CD4-positive, alpha-beta T cell (primary cell): ENCODE measurements at regions not wholly inside any gene's neighbourhood (a gene's known extent, or its start where the extent isn't known, plus 50 kb on each side); places are given as distances from the start of the nearest gene placed in this dataset.

Experiments
- ATAC-seq: fragments of 200-7000 bp; cut with Tn5 transposase; one replicate; pipeline ENCODE4 v1.10.0; 2022; ENCODE audit warnings: mild to moderate bottlenecking; ENCODE audit not compliant: poor library complexity
- CTCF ChIA-PET: fragments of 350-600 bp; sonication (Branson Sonifier 250); formaldehyde crosslinking; loops from one replicate; lab custom pipeline; 2021; ENCODE audit warnings: antibody characterized with exemption, inconsistent platforms; lab: Charles Lee
- POLR2A ChIA-PET: fragments of 350-600 bp; sonication (Branson Sonifier 250); formaldehyde crosslinking; loops from one replicate; lab custom pipeline; 2021; ENCODE audit warnings: antibody characterized with exemption, inconsistent platforms; lab: Charles Lee
- DNase-seq, 14 experiments: peaks; one replicate each; pipeline ENCODE4 v3.0.0-alpha.2; 2013 to 2020; ENCODE audit warnings: mixed read lengths in 2 of 14
- H3K27ac ChIP-seq, 2 donors: one replicate each; pipeline versions ENCODE4 v1.5.1 to v1.7.0; 2013; ENCODE audit warnings: low read length in 2 of 2, low read depth in 1 of 2, mild to moderate bottlenecking in 1 of 2
- H3K27me3 ChIP-seq, 2 experiments: 1 replicate in 1 of 2; 2 replicates in 1 of 2; pipeline versions ENCODE4 v1.6.1 to v1.7.0; 2013; ENCODE audit warnings: low read length in 2 of 2, control low read depth in 1 of 2, mild to moderate bottlenecking in 1 of 2, moderate library complexity in 1 of 2; ENCODE audit not compliant: insufficient read depth in 2 of 2, control insufficient read depth in 1 of 2
- H3K36me3 ChIP-seq: one replicate; pipeline ENCODE4 v1.6.1; 2013; ENCODE audit warnings: low read length, control low read depth; ENCODE audit not compliant: insufficient read depth
- H3K4me1 ChIP-seq: one replicate; pipeline ENCODE4 v1.6.1; 2013; ENCODE audit warnings: low read length, control low read depth; ENCODE audit not compliant: insufficient read depth
- H3K4me3 ChIP-seq: one replicate; pipeline ENCODE4 v1.5.1; 2013; ENCODE audit warnings: mild to moderate bottlenecking, low read length, moderate library complexity
- H3K9me3 ChIP-seq, 2 experiments: 1 replicate in 1 of 2; 2 replicates in 1 of 2; pipeline versions ENCODE4 v1.6.1 to v1.7.0; 2013; ENCODE audit warnings: low read length in 2 of 2, mild to moderate bottlenecking in 2 of 2, control low read depth in 1 of 2, moderate library complexity in 1 of 2; ENCODE audit not compliant: control insufficient read depth in 1 of 2, insufficient read depth in 1 of 2
- H3K27ac Mint-ChIP-seq: one replicate; pipeline ENCODE4 v1.8.0; 2020; ENCODE audit warnings: mixed read lengths
- H3K27me3 Mint-ChIP-seq: one replicate; pipeline ENCODE4 v1.8.0; 2021; ENCODE audit warnings: mixed read lengths
- H3K36me3 Mint-ChIP-seq: one replicate; pipeline ENCODE4 v1.8.0; 2021; ENCODE audit warnings: low read depth, mixed read lengths
- H3K4me1 Mint-ChIP-seq: one replicate; pipeline ENCODE4 v1.8.0; 2021; ENCODE audit warnings: low read depth, mixed read lengths
- H3K4me3 Mint-ChIP-seq: one replicate; pipeline ENCODE4 v1.8.0; 2020; ENCODE audit warnings: mild to moderate bottlenecking, mixed read lengths
- H3K9me3 Mint-ChIP-seq: one replicate; pipeline ENCODE4 v1.8.0; 2020; ENCODE audit warnings: mixed read lengths
- intact Hi-C, 2 experiments: fragments of 100-400 bp; cut with DNase I in 1 of 2; cut with micrococcal nuclease in 1 of 2; formaldehyde crosslinking; loops; one replicate each; pipeline versions ENCODE4 v1.15.1 to v1.9.0; 2023 to 2025; cut with DNase I, micrococcal nuclease
- TF ChIP-seq, protein P1 (sequence below): fragments of 200-600 bp; IDR thresholded peaks from one replicate; pipeline ENCODE4 v1.8.0; 2022; ENCODE audit warnings: antibody characterized with exemption, mild to moderate bottlenecking

- H3K4me1 Mint-ChIP-seq: no peaks in the 10 kb centered on the region
Measured at GRCh38 chr11:33532720-33533385, 167.8 kb downstream of the C11orf91 start.

GRCh38 chr11:33532257-33532656, 168.4 kb downstream of the C11orf91 start:
- Histone ChIP-seq H3K4me3 (no peak overlapping the region), H3K9me3 (no peaks in the 10 kb centered on the region), H3K27me3 (no peaks in the 10 kb centered on the region), H3K36me3 (no peaks in the 10 kb centered on the region), H3K27ac (no peak overlapping the region), H3K4me1 (no peaks in the 10 kb centered on the region)
- ChIA-PET CTCF (no interaction called here), POLR2A (no interaction called here)
- H3K36me3 Mint-ChIP-seq: no peaks in the 10 kb centered on the region
- no peak overlapping the region for H3K27ac Mint-ChIP-seq
- intact Hi-C loops: no loop called here
- peaks cover 4% of the 10 kb centered on the region for H3K9me3 Mint-ChIP-seq
- peaks cover 29% of the 10 kb centered on the region for H3K27me3 Mint-ChIP-seq
- TF ChIP-seq, protein P1, sequence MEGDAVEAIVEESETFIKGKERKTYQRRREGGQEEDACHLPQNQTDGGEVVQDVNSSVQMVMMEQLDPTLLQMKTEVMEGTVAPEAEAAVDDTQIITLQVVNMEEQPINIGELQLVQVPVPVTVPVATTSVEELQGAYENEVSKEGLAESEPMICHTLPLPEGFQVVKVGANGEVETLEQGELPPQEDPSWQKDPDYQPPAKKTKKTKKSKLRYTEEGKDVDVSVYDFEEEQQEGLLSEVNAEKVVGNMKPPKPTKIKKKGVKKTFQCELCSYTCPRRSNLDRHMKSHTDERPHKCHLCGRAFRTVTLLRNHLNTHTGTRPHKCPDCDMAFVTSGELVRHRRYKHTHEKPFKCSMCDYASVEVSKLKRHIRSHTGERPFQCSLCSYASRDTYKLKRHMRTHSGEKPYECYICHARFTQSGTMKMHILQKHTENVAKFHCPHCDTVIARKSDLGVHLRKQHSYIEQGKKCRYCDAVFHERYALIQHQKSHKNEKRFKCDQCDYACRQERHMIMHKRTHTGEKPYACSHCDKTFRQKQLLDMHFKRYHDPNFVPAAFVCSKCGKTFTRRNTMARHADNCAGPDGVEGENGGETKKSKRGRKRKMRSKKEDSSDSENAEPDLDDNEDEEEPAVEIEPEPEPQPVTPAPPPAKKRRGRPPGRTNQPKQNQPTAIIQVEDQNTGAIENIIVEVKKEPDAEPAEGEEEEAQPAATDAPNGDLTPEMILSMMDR: no peak
- no peaks in the 10 kb centered on the region for H3K4me1 Mint-ChIP-seq
- no peak for DNase-seq
- ATAC-seq: no peak
- H3K4me3 Mint-ChIP-seq: no peak overlapping the region

More at GRCh38 chr11:33532720-33533385, 167.8 kb downstream of the C11orf91 start:
- Histone ChIP-seq H3K36me3 (no peaks in the 10 kb centered on the region), H3K9me3 (no peaks in the 10 kb centered on the region), H3K4me1 (no peaks in the 10 kb centered on the region), H3K4me3 (no peak overlapping the region), H3K27me3 (no peaks in the 10 kb centered on the region), H3K27ac (no peak overlapping the region)
- POLR2A ChIA-PET: no interaction called here
- intact Hi-C loops: no loop called here
- ATAC-seq (no peak), DNase-seq (no peak)
- H3K27me3 Mint-ChIP-seq: peaks cover 33% of the 10 kb centered on the region
- CTCF ChIA-PET: no interaction called here
- peaks cover 4% of the 10 kb centered on the region for H3K9me3 Mint-ChIP-seq
- no peak overlapping the region for H3K27ac Mint-ChIP-seq
- no peak overlapping the region for H3K4me3 Mint-ChIP-seq
- TF ChIP-seq, protein P1: no peak
- no peaks in the 10 kb centered on the region for H3K36me3 Mint-ChIP-seq

- H3K4me1 Mint-ChIP-seq: no peaks in the 10 kb centered on the region
- no peak for DNase-seq
- no peak overlapping the region for H3K27ac Mint-ChIP-seq
- H3K36me3 Mint-ChIP-seq: no peaks in the 10 kb centered on the region
- no peaks in the 10 kb centered on the region for H3K27me3 ChIP-seq
- no peaks in the 10 kb centered on the region for H3K4me1 ChIP-seq
- H3K36me3 ChIP-seq: no peaks in the 10 kb centered on the region
- peaks cover 25% of the 10 kb centered on the region for H3K27me3 Mint-ChIP-seq
- POLR2A ChIA-PET: no interaction called here
- TF ChIP-seq, protein P1: no peak
- CTCF ChIA-PET: no interaction called here
- H3K9me3 Mint-ChIP-seq: peaks cover 9% of the 10 kb centered on the region
- H3K27ac ChIP-seq: no peak overlapping the region
- intact Hi-C loops: no loop called here
- no peak for ATAC-seq
- H3K4me3 ChIP-seq: no peak overlapping the region
- H3K4me3 Mint-ChIP-seq: no peak overlapping the region
- no peaks in the 10 kb centered on the region for H3K9me3 ChIP-seq
Measured at GRCh38 chr11:33531743-33532181, 168.9 kb downstream of the C11orf91 start.
